Tibial nerve (tissue), 4 donors: ENCODE measurements at regions not wholly inside any gene's neighbourhood (a gene's known extent, or its start where the extent isn't known, plus 50 kb on each side); places are given as distances from the start of the nearest gene placed in this dataset.

ENCODE experiments used
- EP300 ChIP-seq, 2 donors: sonication (generic); formaldehyde crosslinking; IDR thresholded peaks; one replicate each; pipeline ENCODE4 v1.6.1; 2017; ENCODE audit warnings: antibody characterized with exemption in 2 of 2, mild to moderate bottlenecking in 1 of 2
- POLR2A ChIP-seq, 2 donors: fragments of 450-650 bp; IDR thresholded peaks; one replicate each; pipeline ENCODE4 v1.6.1; 2017; ENCODE audit warnings: antibody characterized with exemption in 2 of 2, mild to moderate bottlenecking in 2 of 2, moderate library complexity in 2 of 2
- TF ChIP-seq, protein P1 (sequence below), 5 experiments: fragments of 200-600 bp in 3 of 5; fragments of 450-650 bp in 2 of 5; sonication (generic) in 3 of 5; IDR thresholded peaks; one replicate each; pipeline ENCODE4 v1.5.1; 2016 to 2019; ENCODE audit warnings: antibody characterized with exemption in 5 of 5, mild to moderate bottlenecking in 3 of 5, moderate library complexity in 2 of 5

DNA sequence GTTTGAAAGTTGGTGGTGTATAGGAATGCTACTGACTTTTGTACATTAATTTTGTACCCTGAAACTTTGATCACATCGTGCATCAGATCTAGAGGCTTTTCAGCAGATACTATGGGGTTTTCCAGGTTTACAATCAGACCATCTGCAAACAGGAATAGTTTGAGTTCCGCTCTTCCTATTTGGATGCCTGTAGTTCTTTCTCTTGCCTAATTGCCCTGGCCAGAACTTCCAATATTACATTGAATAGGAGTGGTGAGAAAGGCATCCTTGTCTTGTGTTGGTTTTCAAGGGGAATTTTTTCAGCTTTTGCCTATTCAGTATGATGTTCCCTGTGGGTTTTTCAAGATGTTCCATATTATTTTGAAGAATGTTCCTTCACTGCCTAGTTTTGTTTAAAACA lies 633.5 kb downstream of the KCNJ3 start:
- TF ChIP-seq POLR2A (IDR thresholded peaks at IDR 0.05) (no peak), EP300 (IDR thresholded peaks at IDR 0.05) (no peak)
- TF ChIP-seq, protein P1, sequence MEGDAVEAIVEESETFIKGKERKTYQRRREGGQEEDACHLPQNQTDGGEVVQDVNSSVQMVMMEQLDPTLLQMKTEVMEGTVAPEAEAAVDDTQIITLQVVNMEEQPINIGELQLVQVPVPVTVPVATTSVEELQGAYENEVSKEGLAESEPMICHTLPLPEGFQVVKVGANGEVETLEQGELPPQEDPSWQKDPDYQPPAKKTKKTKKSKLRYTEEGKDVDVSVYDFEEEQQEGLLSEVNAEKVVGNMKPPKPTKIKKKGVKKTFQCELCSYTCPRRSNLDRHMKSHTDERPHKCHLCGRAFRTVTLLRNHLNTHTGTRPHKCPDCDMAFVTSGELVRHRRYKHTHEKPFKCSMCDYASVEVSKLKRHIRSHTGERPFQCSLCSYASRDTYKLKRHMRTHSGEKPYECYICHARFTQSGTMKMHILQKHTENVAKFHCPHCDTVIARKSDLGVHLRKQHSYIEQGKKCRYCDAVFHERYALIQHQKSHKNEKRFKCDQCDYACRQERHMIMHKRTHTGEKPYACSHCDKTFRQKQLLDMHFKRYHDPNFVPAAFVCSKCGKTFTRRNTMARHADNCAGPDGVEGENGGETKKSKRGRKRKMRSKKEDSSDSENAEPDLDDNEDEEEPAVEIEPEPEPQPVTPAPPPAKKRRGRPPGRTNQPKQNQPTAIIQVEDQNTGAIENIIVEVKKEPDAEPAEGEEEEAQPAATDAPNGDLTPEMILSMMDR (IDR thresholded peaks at IDR 0.05) = no peak
